ENCODE measurements at regions not wholly inside any gene's neighbourhood (a gene's known extent, or its start where the extent isn't known, plus 50 kb on each side); places are given as distances from the start of the nearest gene placed in this dataset.

- H3K9ac ChIP-seq (ENCODE audit: low read length in 2 of 2), result no peak overlapping the region
- H3K27ac ChIP-seq (ENCODE audit: low read length), result no peak overlapping the region
- no peak overlapping the region for H3K4me3 ChIP-seq (ENCODE audit: low read length in 2 of 2)
These were observed 525.6 kb upstream of the CAMK1G start for GRCh38 chr1:209057901-209058300.

GRCh38 chr1:209059376-209059775 is 524.1 kb upstream of the CAMK1G start:
- Histone ChIP-seq H3K27me3 (ENCODE audit: control insufficient read depth in 1 of 2, insufficient read depth in 2 of 2, low read length in 2 of 2) (no peaks in the 10 kb centered on the region), H3K4me1 (ENCODE audit: control insufficient read depth, insufficient read depth, low read length) (no peaks in the 10 kb centered on the region), H3K9me3 (ENCODE audit: control insufficient read depth in 2 of 2, low read length in 2 of 2) (no peaks in the 10 kb centered on the region), H3K27ac (ENCODE audit: low read length) (no peak overlapping the region), H3K4me3 (ENCODE audit: low read length in 2 of 2) (no peak overlapping the region), H3K36me3 (ENCODE audit: control insufficient read depth in 2 of 2, insufficient read depth in 2 of 2, low read length in 2 of 2) (no peaks in the 10 kb centered on the region), H3K9ac (ENCODE audit: low read length in 2 of 2) (no peak overlapping the region)

More at GRCh38 chr1:209057901-209058300, 525.6 kb upstream of the CAMK1G start:
- Histone ChIP-seq H3K4me1 (ENCODE audit: control insufficient read depth, insufficient read depth, low read length) (no peaks in the 10 kb centered on the region), H3K9me3 (ENCODE audit: control insufficient read depth in 2 of 2, low read length in 2 of 2) (peaks cover 0 to 3% of the 10 kb centered on the region in 2 donors), H3K27me3 (ENCODE audit: control insufficient read depth in 1 of 2, insufficient read depth in 2 of 2, low read length in 2 of 2) (no peaks in the 10 kb centered on the region), H3K36me3 (ENCODE audit: control insufficient read depth in 2 of 2, insufficient read depth in 2 of 2, low read length in 2 of 2) (no peaks in the 10 kb centered on the region)

- Histone ChIP-seq H3K27me3 (ENCODE audit: control insufficient read depth in 1 of 2, insufficient read depth in 2 of 2, low read length in 2 of 2) (no peaks in the 10 kb centered on the region), H3K4me1 (ENCODE audit: control insufficient read depth, insufficient read depth, low read length) (no peaks in the 10 kb centered on the region), H3K9me3 (ENCODE audit: control insufficient read depth in 2 of 2, low read length in 2 of 2) (no peaks in the 10 kb centered on the region), H3K4me3 (ENCODE audit: low read length in 2 of 2) (no peak overlapping the region), H3K36me3 (ENCODE audit: control insufficient read depth in 2 of 2, insufficient read depth in 2 of 2, low read length in 2 of 2) (no peaks in the 10 kb centered on the region), H3K9ac (ENCODE audit: low read length in 2 of 2) (no peak overlapping the region), H3K27ac (ENCODE audit: low read length) (no peak overlapping the region)
These were observed 523.5 kb upstream of the CAMK1G start for GRCh38 chr1:209059981-209060380.

- Histone ChIP-seq H3K27me3 (ENCODE audit: control insufficient read depth in 1 of 2, insufficient read depth in 2 of 2, low read length in 2 of 2) (no peaks in the 10 kb centered on the region), H3K4me3 (ENCODE audit: low read length in 2 of 2) (no peak overlapping the region), H3K4me1 (ENCODE audit: control insufficient read depth, insufficient read depth, low read length) (no peaks in the 10 kb centered on the region), H3K9ac (ENCODE audit: low read length in 2 of 2) (no peak overlapping the region), H3K27ac (ENCODE audit: low read length) (no peak overlapping the region), H3K9me3 (ENCODE audit: control insufficient read depth in 2 of 2, low read length in 2 of 2) (no peaks in the 10 kb centered on the region), H3K36me3 (ENCODE audit: control insufficient read depth in 2 of 2, insufficient read depth in 2 of 2, low read length in 2 of 2) (no peaks in the 10 kb centered on the region)
These were observed 521.4 kb upstream of the CAMK1G start for GRCh38 chr1:209062081-209062620.

GRCh38 chr1:209062863-209063262 is 520.7 kb upstream of the CAMK1G start:
- Histone ChIP-seq H3K36me3 (ENCODE audit: control insufficient read depth in 2 of 2, insufficient read depth in 2 of 2, low read length in 2 of 2) (no peaks in the 10 kb centered on the region), H3K4me3 (ENCODE audit: low read length in 2 of 2) (no peak overlapping the region), H3K9me3 (ENCODE audit: control insufficient read depth in 2 of 2, low read length in 2 of 2) (no peaks in the 10 kb centered on the region), H3K9ac (ENCODE audit: low read length in 2 of 2) (no peak overlapping the region), H3K27me3 (ENCODE audit: control insufficient read depth in 1 of 2, insufficient read depth in 2 of 2, low read length in 2 of 2) (no peaks in the 10 kb centered on the region), H3K27ac (ENCODE audit: low read length) (no peak overlapping the region), H3K4me1 (ENCODE audit: control insufficient read depth, insufficient read depth, low read length) (no peaks in the 10 kb centered on the region)

GRCh38 chr1:209063767-209064659 is 519.5 kb upstream of the CAMK1G start:
- no peak overlapping the region for H3K27ac ChIP-seq (ENCODE audit: low read length)
- H3K9ac ChIP-seq (ENCODE audit: low read length in 2 of 2), result no peak overlapping the region
- H3K36me3 ChIP-seq (ENCODE audit: control insufficient read depth in 2 of 2, insufficient read depth in 2 of 2, low read length in 2 of 2), result no peaks in the 10 kb centered on the region
- H3K4me3 ChIP-seq (ENCODE audit: low read length in 2 of 2), result no peak overlapping the region
- no peaks in the 10 kb centered on the region for H3K27me3 ChIP-seq (ENCODE audit: control insufficient read depth in 1 of 2, insufficient read depth in 2 of 2, low read length in 2 of 2)
- H3K9me3 ChIP-seq (ENCODE audit: control insufficient read depth in 2 of 2, low read length in 2 of 2), result no peaks in the 10 kb centered on the region
- H3K4me1 ChIP-seq (ENCODE audit: control insufficient read depth, insufficient read depth, low read length), result no peaks in the 10 kb centered on the region

GRCh38 chr1:209064850-209065706 is 518.4 kb upstream of the CAMK1G start:
- H3K27ac ChIP-seq (ENCODE audit: low read length), result no peak overlapping the region
- H3K9me3 ChIP-seq (ENCODE audit: control insufficient read depth in 2 of 2, low read length in 2 of 2), result no peaks in the 10 kb centered on the region
- no peaks in the 10 kb centered on the region for H3K4me1 ChIP-seq (ENCODE audit: control insufficient read depth, insufficient read depth, low read length)
- no peaks in the 10 kb centered on the region for H3K36me3 ChIP-seq (ENCODE audit: control insufficient read depth in 2 of 2, insufficient read depth in 2 of 2, low read length in 2 of 2)
- H3K9ac ChIP-seq (ENCODE audit: low read length in 2 of 2), result no peak overlapping the region
- no peaks in the 10 kb centered on the region for H3K27me3 ChIP-seq (ENCODE audit: control insufficient read depth in 1 of 2, insufficient read depth in 2 of 2, low read length in 2 of 2)
- H3K4me3 ChIP-seq (ENCODE audit: low read length in 2 of 2), result no peak overlapping the region

GRCh38 chr1:209072481-209072880 is 511.0 kb upstream of the CAMK1G start:
- Histone ChIP-seq H3K27ac (ENCODE audit: low read length) (no peak overlapping the region), H3K36me3 (ENCODE audit: control insufficient read depth in 2 of 2, insufficient read depth in 2 of 2, low read length in 2 of 2) (no peaks in the 10 kb centered on the region), H3K27me3 (ENCODE audit: control insufficient read depth in 1 of 2, insufficient read depth in 2 of 2, low read length in 2 of 2) (no peaks in the 10 kb centered on the region), H3K9ac (ENCODE audit: low read length in 2 of 2) (no peak overlapping the region), H3K4me3 (ENCODE audit: low read length in 2 of 2) (no peak overlapping the region), H3K9me3 (ENCODE audit: control insufficient read depth in 2 of 2, low read length in 2 of 2) (no peaks in the 10 kb centered on the region), H3K4me1 (ENCODE audit: control insufficient read depth, insufficient read depth, low read length) (no peaks in the 10 kb centered on the region)

GRCh38 chr1:209073879-209074278 is 509.6 kb upstream of the CAMK1G start:
- Histone ChIP-seq H3K27me3 (ENCODE audit: control insufficient read depth in 1 of 2, insufficient read depth in 2 of 2, low read length in 2 of 2) (no peaks in the 10 kb centered on the region), H3K4me3 (ENCODE audit: low read length in 2 of 2) (no peak overlapping the region), H3K27ac (ENCODE audit: low read length) (no peak overlapping the region), H3K36me3 (ENCODE audit: control insufficient read depth in 2 of 2, insufficient read depth in 2 of 2, low read length in 2 of 2) (no peaks in the 10 kb centered on the region), H3K9me3 (ENCODE audit: control insufficient read depth in 2 of 2, low read length in 2 of 2) (no peaks in the 10 kb centered on the region), H3K4me1 (ENCODE audit: control insufficient read depth, insufficient read depth, low read length) (no peaks in the 10 kb centered on the region), H3K9ac (ENCODE audit: low read length in 2 of 2) (no peak overlapping the region)

- no peaks in the 10 kb centered on the region for H3K9me3 ChIP-seq (ENCODE audit: control insufficient read depth in 2 of 2, low read length in 2 of 2)
- no peak overlapping the region for H3K4me3 ChIP-seq (ENCODE audit: low read length in 2 of 2)
- no peak overlapping the region for H3K27ac ChIP-seq (ENCODE audit: low read length)
- no peaks in the 10 kb centered on the region for H3K27me3 ChIP-seq (ENCODE audit: control insufficient read depth in 1 of 2, insufficient read depth in 2 of 2, low read length in 2 of 2)
- H3K36me3 ChIP-seq (ENCODE audit: control insufficient read depth in 2 of 2, insufficient read depth in 2 of 2, low read length in 2 of 2), result no peaks in the 10 kb centered on the region
- no peak overlapping the region for H3K9ac ChIP-seq (ENCODE audit: low read length in 2 of 2)
- no peaks in the 10 kb centered on the region for H3K4me1 ChIP-seq (ENCODE audit: control insufficient read depth, insufficient read depth, low read length)
These were observed 508.8 kb upstream of the CAMK1G start for GRCh38 chr1:209074575-209075250.

Measured in stomach smooth muscle (tissue), 2 donors.